Adrenal gland (tissue), 9 donors: ENCODE measurements at regions not wholly inside any gene's neighbourhood (a gene's known extent, or its start where the extent isn't known, plus 50 kb on each side); places are given as distances from the start of the nearest gene placed in this dataset.

ENCODE experiments used
- DNase-seq, 7 donors: peaks; one replicate each; pipeline ENCODE4 v3.0.0-alpha.2; 2019 to 2020
- H3K27ac ChIP-seq, 5 donors: fragments of 200-600 bp; sonication (generic) in 4 of 5; 1 replicate in 3 of 5; 2 replicates in 2 of 5; pipeline versions ENCODE4 v1.5.1 to v1.8.0; 2016 to 2020; ENCODE audit warnings: mild to moderate bottlenecking in 1 of 5
- H3K27me3 ChIP-seq: fragments of 200-600 bp; 2 replicates; pipeline ENCODE4 v1.8.0; 2021
- H3K36me3 ChIP-seq, 2 donors: fragments of 200-600 bp; replicated peaks in 1 of 2; 1 replicate in 1 of 2; 2 replicates in 1 of 2; pipeline versions ENCODE4 v1.5.1 to v1.8.0; 2018 to 2022
- H3K4me1 ChIP-seq, 2 donors: fragments of 200-600 bp; replicated peaks in 1 of 2; 1 replicate in 1 of 2; 2 replicates in 1 of 2; pipeline versions ENCODE4 v1.5.1 to v1.8.0; 2018 to 2021
- H3K4me3 ChIP-seq, 4 donors: fragments of 200-600 bp; sonication (generic) in 3 of 4; one replicate each; pipeline ENCODE4 v1.5.1; 2016 to 2018
- H3K9me3 ChIP-seq, 3 donors: fragments of 200-600 bp; sonication (generic) in 1 of 3; replicated peaks in 1 of 3; 1 replicate in 2 of 3; 2 replicates in 1 of 3; pipeline versions ENCODE4 v1.5.1 to v1.8.0; 2016 to 2021
- CTCF ChIP-seq, 6 experiments: fragments of 450-650 bp in 4 of 6; fragments of 200-600 bp in 2 of 6; sonication (generic) in 1 of 6; IDR thresholded peaks; 1 replicate in 5 of 6; 2 replicates in 1 of 6; pipeline versions ENCODE4 v1.5.1 to v1.8.0; 2016 to 2021; ENCODE audit warnings: antibody characterized with exemption in 6 of 6, mild to moderate bottlenecking in 2 of 6, moderate library complexity in 1 of 6
- POLR2A ChIP-seq, 2 donors: fragments of 450-650 bp; IDR thresholded peaks; one replicate each; pipeline ENCODE4 v1.6.1; 2017; ENCODE audit warnings: antibody characterized with exemption in 2 of 2, mild to moderate bottlenecking in 2 of 2, moderate library complexity in 1 of 2
- WGBS, 4 donors: extraction: QIAGEN DNeasy Blood & Tissue Kit in 2 of 4; methylation state at CpG; one replicate each; pipeline versions ENCODE4 v1.1.5 to v1.1.7; 2013 to 2017; 5-methylcytosine and 5-hydroxymethylcytosine counted together
- intact Hi-C, 2 donors: fragments of 100-400 bp; cut with DNase I; formaldehyde crosslinking; loops; one replicate each; pipeline versions ENCODE4 v1.14.1 to v1.15.0; 2022 to 2023
- donor health status: healthy with polysubstance abuse.
- donor health status: Bipolar disorder and iron deficiency.
- donor health status: DM: yes; HTN: yes; CAD: no.
- donor health status: DM: no; HTN: no; CAD: no.
- donor health status: DM: no; HTN: no; CAD: no.

- H3K4me3 ChIP-seq: no peak overlapping the region
- TF ChIP-seq POLR2A (IDR thresholded peaks at IDR 0.05) (no peak), CTCF (IDR thresholded peaks at IDR 0.05) (no peak)
- 96 to 98% (median 97%) methylated on average over 2 of the region's 2 CpGs for WGBS, 4 donors
- no peaks in the 10 kb centered on the region for H3K36me3 ChIP-seq
- H3K27me3 ChIP-seq: no peaks in the 10 kb centered on the region
- H3K4me1 ChIP-seq: no peaks in the 10 kb centered on the region
- intact Hi-C loops: no loop called here
- no peak overlapping the region for H3K27ac ChIP-seq
- DNase-seq: no peak
- H3K9me3 ChIP-seq: no peaks in the 10 kb centered on the region
Observed at GRCh38 chr12:76234741-76235140, 113.5 kb downstream of the BBS10 start.

- TF ChIP-seq CTCF (IDR thresholded peaks at IDR 0.05) (no peak), POLR2A (IDR thresholded peaks at IDR 0.05) (no peak)
- DNase-seq: no peak
- Histone ChIP-seq H3K36me3 (no peaks in the 10 kb centered on the region), H3K9me3 (no peaks in the 10 kb centered on the region), H3K27ac (no peak overlapping the region), H3K4me3 (no peak overlapping the region), H3K27me3 (no peaks in the 10 kb centered on the region), H3K4me1 (no peaks in the 10 kb centered on the region)
- intact Hi-C loops: no loop called here
- WGBS, 4 donors: 94 to 100% (median 98%) methylated on average over 1 to 2 of the region's 2 CpGs
Observed at GRCh38 chr12:76232013-76232412, 116.2 kb downstream of the BBS10 start.

- H3K36me3 ChIP-seq: no peaks in the 10 kb centered on the region
Observed at GRCh38 chr12:76226956-76227355, 121.3 kb downstream of the BBS10 start.

GRCh38 chr12:76226397-76226796, 121.8 kb downstream of the BBS10 start:
- no peak for TF ChIP-seq POLR2A (IDR thresholded peaks at IDR 0.05)
- TF ChIP-seq CTCF (IDR thresholded peaks at IDR 0.05): no peak
- Histone ChIP-seq H3K4me3 (no peak overlapping the region), H3K27ac (no peak overlapping the region), H3K4me1 (no peaks in the 10 kb centered on the region), H3K9me3 (no peaks in the 10 kb centered on the region), H3K27me3 (no peaks in the 10 kb centered on the region), H3K36me3 (no peaks in the 10 kb centered on the region)
- intact Hi-C loops: no loop called here
- DNase-seq: no peak
- WGBS, 4 donors: 75 to 78% (median 77%) methylated on average over 4 of the region's 4 CpGs

More at GRCh38 chr12:76226956-76227355, 121.3 kb downstream of the BBS10 start:
- Histone ChIP-seq H3K27me3 (no peaks in the 10 kb centered on the region), H3K9me3 (no peaks in the 10 kb centered on the region), H3K27ac (no peak overlapping the region), H3K4me1 (no peaks in the 10 kb centered on the region), H3K4me3 (no peak overlapping the region)
- no peak for DNase-seq
- TF ChIP-seq POLR2A (IDR thresholded peaks at IDR 0.05) (no peak), CTCF (IDR thresholded peaks at IDR 0.05) (no peak)
- intact Hi-C loops: no loop called here
- WGBS, 4 donors: 85 to 92% (median 88%) methylated on average over 1 of the region's 1 CpG
